ENCODE measurements at regions not wholly inside any gene's neighbourhood (a gene's known extent, or its start where the extent isn't known, plus 50 kb on each side); places are given as distances from the start of the nearest gene placed in this dataset.

DNA sequence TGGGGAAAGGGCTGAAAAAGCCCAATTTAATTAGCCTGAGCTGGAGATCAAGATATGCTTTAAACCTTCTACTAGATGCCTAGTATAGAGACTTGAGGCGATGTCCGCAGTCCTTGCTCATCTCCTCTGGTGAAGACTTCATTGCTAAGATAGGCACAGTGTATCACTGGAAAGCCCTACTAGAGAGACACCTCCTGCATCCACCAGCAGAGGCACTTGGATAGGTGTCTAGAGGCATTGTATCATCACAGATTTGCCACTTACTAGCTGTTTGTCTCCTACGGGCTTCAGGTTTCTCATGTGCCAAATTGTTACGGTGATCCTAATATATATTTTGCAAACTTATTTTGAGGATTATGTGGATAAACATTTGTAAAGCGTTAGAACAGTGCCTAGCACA, 1048.5 kb downstream of the GALC start:
- no peak for TF ChIP-seq ZFX (IDR thresholded peaks at IDR 0.05)
- TF ChIP-seq, protein P1, sequence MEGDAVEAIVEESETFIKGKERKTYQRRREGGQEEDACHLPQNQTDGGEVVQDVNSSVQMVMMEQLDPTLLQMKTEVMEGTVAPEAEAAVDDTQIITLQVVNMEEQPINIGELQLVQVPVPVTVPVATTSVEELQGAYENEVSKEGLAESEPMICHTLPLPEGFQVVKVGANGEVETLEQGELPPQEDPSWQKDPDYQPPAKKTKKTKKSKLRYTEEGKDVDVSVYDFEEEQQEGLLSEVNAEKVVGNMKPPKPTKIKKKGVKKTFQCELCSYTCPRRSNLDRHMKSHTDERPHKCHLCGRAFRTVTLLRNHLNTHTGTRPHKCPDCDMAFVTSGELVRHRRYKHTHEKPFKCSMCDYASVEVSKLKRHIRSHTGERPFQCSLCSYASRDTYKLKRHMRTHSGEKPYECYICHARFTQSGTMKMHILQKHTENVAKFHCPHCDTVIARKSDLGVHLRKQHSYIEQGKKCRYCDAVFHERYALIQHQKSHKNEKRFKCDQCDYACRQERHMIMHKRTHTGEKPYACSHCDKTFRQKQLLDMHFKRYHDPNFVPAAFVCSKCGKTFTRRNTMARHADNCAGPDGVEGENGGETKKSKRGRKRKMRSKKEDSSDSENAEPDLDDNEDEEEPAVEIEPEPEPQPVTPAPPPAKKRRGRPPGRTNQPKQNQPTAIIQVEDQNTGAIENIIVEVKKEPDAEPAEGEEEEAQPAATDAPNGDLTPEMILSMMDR (conservative IDR thresholded peaks at IDR 0.05), result no peak

Data from C4-2B (cell line).